ENCODE measurements at regions not wholly inside any gene's neighbourhood (a gene's known extent, or its start where the extent isn't known, plus 50 kb on each side); places are given as distances from the start of the nearest gene placed in this dataset.
"Not testable (repeated sequence)": the region's sequence is repeated elsewhere in the genome, so short reads cannot be mapped to it uniquely, and the experiment has no call there.

- no peak for DNase-seq (ENCODE audit: low spot score)
Observed at GRCh38 chr2:3036432-3037125, 341.0 kb downstream of the EIPR1 start.

GRCh38 chr2:3035385-3036050, 342.1 kb downstream of the EIPR1 start:
- DNase-seq (ENCODE audit: low spot score) = no peak

GRCh38 chr2:3034856-3035255, 342.8 kb downstream of the EIPR1 start:
- DNase-seq (ENCODE audit: low spot score) = no peak

- no peak for DNase-seq (ENCODE audit: low spot score)
Observed at GRCh38 chr2:3034396-3034795, 343.2 kb downstream of the EIPR1 start.

- no peak for DNase-seq (ENCODE audit: low spot score)
Observed at GRCh38 chr2:3033315-3033714, 344.3 kb downstream of the EIPR1 start.

- DNase-seq (ENCODE audit: low spot score) = not testable (repeated sequence)
Observed at GRCh38 chr2:3030791-3031190, 346.8 kb downstream of the EIPR1 start.

GRCh38 chr2:3025984-3026383, 351.6 kb downstream of the EIPR1 start:
- DNase-seq (ENCODE audit: low spot score) = no peak

- no peak for DNase-seq (ENCODE audit: low spot score)
Observed at GRCh38 chr2:3025261-3025660, 352.4 kb downstream of the EIPR1 start.

GRCh38 chr2:3024401-3024935, 353.1 kb downstream of the EIPR1 start:
- no peak for DNase-seq (ENCODE audit: low spot score)

GRCh38 chr2:3023531-3023930, 354.1 kb downstream of the EIPR1 start:
- DNase-seq (ENCODE audit: low spot score) = no peak

GRCh38 chr2:3022841-3023372, 354.7 kb downstream of the EIPR1 start:
- no peak for DNase-seq (ENCODE audit: low spot score)

GRCh38 chr2:3021720-3022119, 355.9 kb downstream of the EIPR1 start:
- no peak for DNase-seq (ENCODE audit: low spot score)

- no peak for DNase-seq (ENCODE audit: low spot score)
Observed at GRCh38 chr2:3010001-3010400, 367.6 kb downstream of the EIPR1 start.

GRCh38 chr2:3009483-3009882, 368.1 kb downstream of the EIPR1 start:
- DNase-seq (ENCODE audit: low spot score) = no peak

GRCh38 chr2:3009005-3009404, 368.6 kb downstream of the EIPR1 start:
- DNase-seq (ENCODE audit: low spot score) = no peak

GRCh38 chr2:3008561-3008960, 369.1 kb downstream of the EIPR1 start:
- DNase-seq (ENCODE audit: low spot score) = no peak

- no peak for DNase-seq (ENCODE audit: low spot score)
Observed at GRCh38 chr2:3007135-3007534, 370.5 kb downstream of the EIPR1 start.

- DNase-seq (ENCODE audit: low spot score) = no peak
Observed at GRCh38 chr2:3005859-3006501, 371.6 kb downstream of the EIPR1 start.

GRCh38 chr2:3001615-3002560, 375.7 kb downstream of the EIPR1 start:
- peak; percentile 66 for DNase-seq (ENCODE audit: low spot score)

GRCh38 chr2:3000968-3001367, 376.6 kb downstream of the EIPR1 start:
- no peak for DNase-seq (ENCODE audit: low spot score)

GRCh38 chr2:3000125-3000524, 377.5 kb downstream of the EIPR1 start:
- DNase-seq (ENCODE audit: low spot score) = no peak

GRCh38 chr2:2998971-2999370, 378.6 kb downstream of the EIPR1 start:
- DNase-seq (ENCODE audit: low spot score) = no peak

Data from AG20443 (cell line).